HG03575 (cell line): ENCODE measurements at regions not wholly inside any gene's neighbourhood (a gene's known extent, or its start where the extent isn't known, plus 50 kb on each side); places are given as distances from the start of the nearest gene placed in this dataset.
"Not testable (repeated sequence)": the region's sequence is repeated elsewhere in the genome, so short reads cannot be mapped to it uniquely, and the experiment has no call there.

Experiments used
- ATAC-seq: cut with Tn5 transposase; IDR thresholded peaks from one replicate; pipeline ENCODE4 v1.9.1; 2021; ENCODE audit not compliant: unreplicated experiment, insufficient number of reproducible peaks, low FRiP score; ENCODE audit errors: extremely low read depth

DNA sequence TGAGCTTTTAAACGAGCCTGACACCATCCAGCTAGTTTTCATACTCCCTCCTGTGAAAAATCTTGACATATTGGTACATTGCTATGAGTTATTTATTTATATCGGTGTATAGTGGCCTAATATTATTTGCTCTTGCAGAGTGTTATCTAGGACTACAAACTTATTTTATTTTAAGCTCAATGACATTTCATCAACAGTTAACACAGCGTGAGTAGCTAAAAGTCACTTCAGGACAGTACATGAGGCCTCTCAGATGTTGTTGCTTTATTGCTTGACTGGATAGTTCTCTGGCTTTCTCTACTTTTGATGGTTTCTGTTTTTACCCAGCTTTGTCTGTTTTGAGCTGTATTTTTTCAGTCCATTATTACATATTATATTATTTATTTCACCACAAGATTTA, 172.9 kb upstream of the KLF7 start:
- no peak for ATAC-seq

DNA sequence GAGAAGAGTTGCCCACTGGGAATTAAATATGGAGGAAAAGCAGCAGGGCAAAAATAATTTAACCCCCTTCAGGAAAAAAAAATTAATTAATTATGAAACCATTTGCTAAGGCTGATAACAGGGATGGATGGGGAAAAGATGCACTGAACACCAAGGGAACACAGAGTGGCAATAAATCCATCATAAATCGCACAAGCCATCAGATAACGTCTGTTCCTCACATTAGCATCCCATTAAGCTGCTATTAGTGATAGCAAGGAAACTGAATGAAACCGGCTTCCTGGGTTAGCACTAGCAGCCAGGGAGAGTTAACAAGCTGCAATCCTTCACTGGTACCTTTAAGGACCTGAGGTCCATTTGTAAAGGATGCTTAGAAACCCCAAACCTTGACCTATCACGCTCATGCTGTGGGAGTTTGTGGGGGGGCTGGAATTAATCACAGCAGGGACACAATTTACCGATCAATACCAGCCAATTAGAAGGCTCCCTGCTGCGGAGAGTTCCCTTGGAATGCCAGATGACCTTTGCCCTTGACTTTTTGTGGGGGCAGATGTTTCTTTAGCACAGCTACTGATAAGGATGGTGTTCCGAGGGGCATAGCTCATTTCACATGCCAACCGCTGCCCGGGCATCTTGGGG, 175.5 kb upstream of the KLF7 start:
- ATAC-seq, result no peak

DNA sequence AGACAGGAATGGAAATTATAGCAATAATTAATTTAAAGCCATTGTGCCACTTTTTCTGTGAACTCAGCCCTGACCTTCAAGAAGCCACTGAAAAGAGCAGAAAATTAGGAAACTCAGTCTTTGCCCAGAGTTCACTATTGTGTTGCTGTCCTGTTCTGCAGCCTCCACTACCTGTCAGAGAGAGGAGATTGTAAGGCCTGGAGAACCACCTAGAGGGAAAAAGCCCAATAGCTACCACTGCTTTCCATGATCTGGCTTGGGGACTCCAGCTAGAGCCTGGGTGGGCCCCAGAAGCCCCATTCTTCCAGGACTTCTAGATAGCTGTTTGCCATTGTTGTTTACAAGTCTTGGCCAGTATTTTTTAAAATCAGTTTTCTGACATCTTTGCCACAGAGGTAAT, 176.1 kb upstream of the KLF7 start:
- no peak for ATAC-seq

DNA sequence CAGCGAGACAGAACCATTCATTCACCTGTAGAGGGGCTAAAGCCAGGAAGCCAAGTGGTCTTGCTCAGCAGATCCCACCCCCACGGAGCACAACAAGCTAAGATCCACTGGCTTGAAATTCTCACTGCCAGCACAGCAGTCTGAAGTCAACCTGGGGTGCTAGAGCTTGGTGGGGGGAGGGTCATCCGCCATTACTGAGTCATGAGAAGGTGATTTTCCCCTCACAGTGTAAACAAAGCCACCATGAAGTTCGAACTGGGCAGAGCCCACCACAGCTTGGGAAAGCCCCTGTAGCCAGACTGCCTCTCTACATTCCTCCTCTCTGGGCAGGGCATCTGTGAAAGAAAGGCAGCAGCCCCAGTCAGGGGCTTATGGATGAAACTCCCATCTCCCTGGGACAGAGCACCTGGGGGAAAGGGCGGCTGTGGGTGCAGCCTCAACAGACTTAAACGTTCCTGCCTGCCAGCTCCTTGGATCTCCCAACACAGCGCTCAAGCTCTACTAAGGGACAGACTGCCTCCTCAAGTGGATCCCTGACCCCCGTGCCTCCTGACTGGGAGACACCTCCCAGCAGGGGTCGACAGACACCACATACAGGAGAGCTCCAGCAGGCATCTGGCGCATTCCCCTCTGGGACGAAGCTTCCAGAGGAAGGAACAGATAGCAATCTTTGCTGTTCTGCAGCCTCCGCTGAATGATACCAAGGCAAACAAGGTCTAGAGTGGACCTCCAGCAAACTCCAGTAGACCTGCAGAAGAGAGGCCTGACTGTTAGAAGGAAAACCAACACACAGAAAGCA, 179.0 kb upstream of the KLF7 start:
- ATAC-seq, result not testable (repeated sequence)

DNA sequence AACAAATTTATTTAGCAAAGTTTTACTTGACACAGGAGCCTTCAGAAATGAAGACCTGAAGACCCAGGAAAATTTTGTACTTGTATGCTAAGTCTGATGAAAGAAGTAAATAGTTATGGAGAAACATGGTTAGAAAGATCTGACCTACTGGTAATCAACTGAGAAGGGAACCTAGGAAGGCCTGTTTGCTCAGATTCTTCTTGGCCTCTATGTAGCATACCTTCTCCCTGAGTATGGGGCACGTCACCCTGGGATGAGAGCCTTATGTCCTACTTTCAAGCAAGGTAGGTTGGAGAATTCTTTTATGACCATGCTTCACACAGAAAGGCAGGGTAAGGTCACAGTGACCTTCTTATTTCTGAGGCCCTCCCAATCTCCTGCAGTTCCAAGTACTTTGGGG, 178.6 kb upstream of the CREB1 start:
- ATAC-seq, result no peak

DNA sequence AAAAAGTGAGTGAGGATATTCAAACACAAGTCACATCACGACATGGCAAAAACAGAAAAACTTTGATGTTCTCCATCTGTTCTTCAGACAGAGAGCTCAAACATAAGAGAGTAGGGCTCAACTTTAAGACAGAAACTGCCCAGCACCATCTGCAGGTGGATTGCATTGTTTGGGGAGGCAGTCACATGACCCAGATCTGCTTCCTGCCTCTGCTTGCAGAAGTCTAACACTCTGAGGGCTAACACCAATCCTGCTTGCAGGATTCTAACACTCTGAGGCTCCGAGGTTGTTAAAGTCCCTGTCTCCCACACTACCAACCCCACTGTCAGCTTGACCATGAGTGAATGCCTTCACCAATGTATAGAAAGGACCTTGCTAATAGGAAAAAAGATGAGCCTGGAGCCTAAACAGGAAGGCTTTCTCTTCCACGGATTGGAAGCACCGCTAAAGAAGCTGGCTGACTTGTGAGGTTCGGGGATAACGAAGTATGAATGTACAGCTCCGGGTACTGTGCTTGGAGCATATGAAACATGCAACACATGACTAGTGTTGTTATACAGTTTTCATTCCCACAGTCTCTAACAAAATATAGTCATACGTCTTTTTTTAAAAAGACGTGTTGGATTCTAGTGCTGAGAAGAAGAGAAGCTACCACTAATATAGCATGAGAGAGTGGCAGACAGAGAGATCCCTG, 176.6 kb upstream of the CREB1 start:
- no peak for ATAC-seq

DNA sequence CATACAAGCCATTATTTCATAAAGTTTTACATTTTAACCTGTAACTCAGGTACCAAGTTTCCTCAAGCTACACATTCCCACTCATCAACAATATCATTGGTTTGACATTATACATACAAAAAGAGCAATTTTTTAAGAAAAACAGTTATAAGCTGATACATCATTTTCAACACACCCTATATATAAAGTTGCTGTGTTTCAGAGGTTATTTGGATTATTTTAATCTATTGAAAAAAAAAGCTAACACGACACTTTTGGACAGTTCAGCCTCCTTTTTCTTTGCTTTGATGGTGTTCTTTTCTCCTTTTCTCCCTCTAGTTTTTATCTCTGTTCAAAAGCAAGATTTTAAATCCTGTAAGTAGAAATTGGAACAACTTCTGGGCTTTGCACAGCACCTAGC, 175.9 kb upstream of the CREB1 start:
- no peak for ATAC-seq

DNA sequence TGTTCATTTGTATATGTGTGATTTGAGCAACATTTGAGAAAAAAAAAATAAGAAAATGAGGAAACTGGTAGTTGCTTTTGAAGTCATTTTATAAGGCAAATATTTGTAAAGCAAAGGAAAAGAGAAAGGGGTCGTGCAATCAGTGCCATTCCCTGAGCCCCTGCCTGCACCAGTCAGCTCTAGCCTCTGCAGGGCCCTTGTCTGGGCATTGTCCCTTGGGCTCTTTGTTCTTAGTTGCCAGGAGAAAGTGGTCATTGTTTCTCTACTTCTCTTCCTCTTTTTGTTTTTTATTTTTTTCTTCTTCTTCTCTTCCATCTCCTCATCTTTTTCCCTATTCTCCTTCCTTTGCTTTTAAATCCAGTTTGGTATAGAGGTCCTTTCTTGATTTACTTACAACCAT, 175.3 kb upstream of the CREB1 start:
- no peak for ATAC-seq

DNA sequence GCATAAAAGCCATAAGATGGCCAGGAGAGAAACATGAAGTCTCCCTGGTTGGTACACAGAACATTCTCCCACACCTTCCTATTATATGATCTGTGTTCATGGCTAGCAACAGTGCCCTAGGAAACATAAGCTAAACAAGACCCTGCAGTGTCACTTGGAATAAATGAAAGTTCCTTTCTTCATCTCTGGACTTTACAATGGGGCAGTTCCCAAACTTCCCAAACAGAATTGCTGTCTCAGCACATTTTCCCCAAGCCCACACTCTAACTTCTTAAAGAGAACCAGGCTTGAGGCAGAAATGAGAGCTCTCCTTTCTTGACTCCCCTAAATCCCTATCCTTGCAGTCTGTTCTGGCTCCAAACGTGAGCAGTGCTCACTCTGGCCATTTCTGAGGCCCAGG, 173.2 kb upstream of the CREB1 start:
- ATAC-seq, result no peak

DNA sequence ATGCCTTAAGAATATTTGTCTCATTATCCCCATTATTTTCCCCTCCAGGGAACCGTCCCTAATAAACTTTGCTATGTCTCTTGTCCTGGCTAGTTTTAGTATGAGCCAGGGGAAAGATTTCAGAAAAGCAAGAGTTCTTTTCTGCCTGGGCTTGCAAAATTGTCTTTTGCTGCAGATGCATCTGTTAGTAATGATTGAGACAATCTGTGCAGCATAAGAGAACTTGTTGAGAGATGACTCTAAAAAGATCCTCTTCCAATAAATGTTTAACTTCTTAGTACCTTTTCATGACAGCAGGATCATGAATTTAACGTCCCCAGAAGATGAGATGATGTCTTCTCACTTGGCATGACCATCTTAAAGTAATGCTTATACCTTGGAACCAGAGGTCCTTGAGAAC, 172.5 kb upstream of the CREB1 start:
- ATAC-seq, result no peak

DNA sequence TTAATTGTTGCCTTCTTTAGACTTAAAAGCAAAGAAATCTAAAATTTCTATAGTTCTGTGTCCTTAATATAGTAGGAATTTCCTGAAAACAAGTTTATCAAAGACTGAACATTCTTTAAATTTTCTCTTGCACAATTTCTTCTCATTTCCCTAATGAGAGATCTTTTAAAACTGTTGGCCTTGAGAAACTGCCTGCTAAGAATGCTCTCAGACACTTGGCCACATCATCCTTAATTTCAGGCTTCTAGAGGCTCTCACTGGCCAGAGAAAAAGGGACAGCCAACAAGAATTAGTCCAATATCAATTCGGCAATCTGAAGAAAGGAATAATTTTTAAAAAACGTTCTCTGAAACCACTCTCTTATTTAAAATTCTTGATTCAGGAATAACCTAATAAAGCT, 167.0 kb upstream of the CREB1 start:
- no peak for ATAC-seq

DNA sequence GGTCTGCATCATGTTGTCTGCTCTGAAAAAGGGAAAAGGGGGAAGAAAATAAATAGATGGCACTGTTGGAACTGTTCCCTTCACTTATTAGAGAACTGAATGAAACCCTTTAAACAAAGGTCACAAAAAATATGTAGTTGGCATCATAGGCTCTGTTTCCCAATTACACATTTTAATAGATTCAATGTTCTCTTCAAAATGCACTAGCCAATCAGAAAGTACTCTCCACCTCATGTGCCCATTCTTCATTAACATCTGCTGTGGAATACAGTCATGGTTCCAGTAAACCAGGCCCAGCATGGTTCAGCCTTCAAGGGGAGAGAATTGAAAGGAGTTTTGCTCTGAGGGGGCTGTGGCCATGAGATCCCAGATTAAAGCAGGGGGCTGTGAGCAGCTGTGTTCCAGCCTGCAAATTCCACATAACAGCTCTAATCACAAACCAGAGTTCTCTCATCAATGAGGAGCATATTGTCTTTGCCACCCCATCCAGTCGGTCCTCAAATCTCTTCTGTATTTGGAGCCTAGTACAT, 165.9 kb upstream of the CREB1 start:
- ATAC-seq, result no peak

DNA sequence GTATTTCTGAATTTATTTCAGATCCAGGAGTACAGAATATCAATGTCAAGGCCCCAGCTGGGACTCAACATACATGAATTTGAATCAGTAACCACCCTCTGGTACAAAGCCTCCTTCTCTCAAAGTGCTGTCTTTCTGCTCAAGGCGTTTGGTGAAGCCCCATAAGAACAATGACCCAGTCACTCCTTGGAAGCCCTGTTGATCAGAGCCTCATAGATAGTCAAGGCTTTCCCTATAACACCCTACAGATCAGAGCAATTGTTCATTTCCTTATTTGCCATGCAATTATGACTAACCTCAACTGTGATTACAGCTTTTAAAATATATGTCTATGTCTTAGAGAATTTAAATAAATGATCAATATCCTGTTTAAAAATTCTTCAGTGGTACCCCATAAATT, 159.1 kb upstream of the CREB1 start:
- no peak for ATAC-seq

DNA sequence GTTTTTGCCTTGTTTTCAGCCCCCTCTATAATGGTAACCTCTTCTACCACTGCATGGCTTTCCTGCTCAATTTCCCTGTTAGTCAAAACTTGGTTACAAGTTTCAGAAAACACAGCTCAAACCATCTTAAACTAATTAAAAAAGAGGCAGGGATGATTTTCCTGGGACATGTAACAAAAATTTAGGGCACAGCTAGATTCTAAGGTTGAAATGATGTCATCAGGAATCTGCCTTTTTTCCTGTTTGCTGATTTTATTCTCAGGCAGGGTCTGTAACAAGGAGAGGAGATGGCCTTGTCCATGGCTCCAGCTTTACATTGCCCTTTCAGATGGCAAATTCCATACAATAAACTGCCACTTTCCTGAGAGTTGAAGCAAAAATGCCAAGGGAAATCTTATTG, 157.9 kb upstream of the CREB1 start:
- no peak for ATAC-seq

DNA sequence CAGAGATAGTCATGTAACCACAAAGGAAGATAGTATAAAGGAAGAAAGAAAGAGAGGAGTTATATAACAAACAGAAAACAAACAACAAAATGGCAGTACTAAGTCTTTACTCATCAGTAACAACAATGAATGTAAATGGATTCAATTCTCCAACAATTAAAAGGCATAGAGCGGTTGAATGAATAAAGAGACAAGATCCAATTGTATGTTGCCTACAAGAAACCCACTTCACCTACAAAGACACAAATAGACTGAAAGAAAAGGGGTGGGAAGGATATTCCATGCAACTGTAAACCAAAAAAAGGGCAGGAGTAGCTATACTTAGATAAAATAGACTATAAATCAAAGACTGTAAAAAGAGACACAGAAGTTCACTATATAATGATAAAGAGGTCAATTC, 157.3 kb upstream of the CREB1 start:
- no peak for ATAC-seq

DNA sequence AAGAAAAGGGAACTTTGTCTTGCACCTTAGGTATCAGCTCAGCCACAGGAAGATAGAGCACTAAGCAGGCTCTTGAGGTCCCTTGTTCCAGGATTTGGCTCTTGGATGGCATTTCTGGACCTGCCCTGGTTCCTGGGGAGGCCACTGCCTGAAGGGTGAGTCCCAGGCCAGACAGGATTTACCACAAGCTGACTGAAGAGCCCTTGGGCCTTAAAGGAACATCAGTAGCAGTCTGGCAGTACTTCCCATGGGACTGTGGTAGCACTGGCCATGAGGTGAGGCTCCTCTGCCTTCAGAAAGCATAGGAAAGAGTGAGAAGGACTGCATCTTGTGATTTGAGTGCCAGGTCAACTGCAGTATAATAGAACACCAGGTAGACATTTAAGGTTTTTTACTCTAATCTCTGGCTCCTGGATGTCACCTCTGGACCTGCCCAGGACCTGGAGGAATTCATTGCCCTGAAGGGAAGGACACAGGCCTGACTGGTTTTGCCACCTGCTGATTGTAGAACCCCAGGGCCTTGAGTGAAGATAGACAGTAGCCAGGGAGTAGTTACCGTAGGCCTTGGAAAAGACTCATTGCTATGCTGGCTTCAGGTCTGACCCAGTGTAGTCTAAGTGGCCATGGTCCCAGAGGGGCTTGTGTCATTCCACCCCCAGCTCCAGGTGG, 154.4 kb upstream of the CREB1 start:
- ATAC-seq, result no peak

DNA sequence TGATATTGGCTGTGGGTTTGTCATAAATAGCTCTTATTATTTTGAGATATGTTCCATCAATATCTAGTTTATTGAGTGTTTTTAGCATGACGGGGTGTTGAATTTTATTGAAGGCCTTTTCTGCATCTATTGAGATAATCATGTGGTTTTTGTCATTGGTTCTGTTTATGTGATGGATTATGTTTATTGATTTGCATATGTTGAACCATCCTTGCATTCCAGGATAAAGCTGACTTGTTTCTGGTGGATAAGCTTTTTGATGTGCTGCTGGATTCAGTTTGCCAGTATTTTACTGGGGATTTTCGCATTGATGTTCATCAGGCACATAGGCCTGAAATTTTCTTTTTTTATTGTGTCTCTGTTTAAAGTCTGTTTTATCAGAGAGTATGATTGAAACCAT, 151.1 kb upstream of the CREB1 start:
- ATAC-seq, result not testable (repeated sequence)

DNA sequence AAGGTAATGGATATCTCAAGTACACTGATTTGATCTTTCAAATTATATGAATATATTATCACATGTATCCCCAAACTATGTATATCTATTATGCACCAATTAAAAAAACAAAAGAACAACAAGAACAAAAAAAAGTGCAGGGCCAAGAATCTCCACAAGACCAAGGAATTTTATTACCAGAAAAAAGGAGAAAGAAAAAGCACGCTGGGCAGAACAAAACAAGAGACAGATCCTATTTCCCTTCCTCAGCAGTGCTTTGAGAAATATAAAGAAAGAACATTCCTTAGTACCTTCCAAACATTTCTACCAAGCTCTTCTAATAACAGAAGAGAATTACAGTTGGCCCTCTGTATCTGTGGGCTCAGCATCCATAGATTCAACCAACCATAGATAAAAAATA, 144.7 kb upstream of the CREB1 start:
- no peak for ATAC-seq

DNA sequence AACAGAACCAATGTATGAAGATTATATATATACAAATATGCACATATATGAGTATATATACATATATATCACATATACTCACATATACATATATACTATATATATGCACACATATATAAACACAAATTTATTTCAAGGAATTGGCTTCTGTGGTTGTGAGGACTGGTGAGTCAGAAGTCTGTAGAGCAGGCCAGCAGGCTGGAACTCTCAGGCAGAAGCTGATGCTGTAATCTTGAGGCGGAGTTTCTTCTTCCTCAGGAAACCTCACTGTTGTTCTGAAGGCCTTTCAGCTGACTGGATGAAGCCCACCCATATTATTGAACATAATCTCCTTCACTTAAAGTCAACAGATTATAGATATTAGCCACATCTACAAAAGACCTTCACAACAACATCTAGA, 143.9 kb upstream of the CREB1 start:
- no peak for ATAC-seq
